ENCODE measurements at regions not wholly inside any gene's neighbourhood (a gene's known extent, or its start where the extent isn't known, plus 50 kb on each side); places are given as distances from the start of the nearest gene placed in this dataset.

GRCh38 chr4:156559346-156559745 lies 412.3 kb downstream of the PDGFC start:
- Histone ChIP-seq H3K9me3 (ENCODE audit: low read length) (no peaks in the 10 kb centered on the region), H3K27ac (ENCODE audit: low read depth, low read length, poor library complexity, severe bottlenecking) (no peak overlapping the region), H3K4me1 (ENCODE audit: insufficient read depth, low read length, poor library complexity, severe bottlenecking) (no peaks in the 10 kb centered on the region), H4K20me1 (ENCODE audit: insufficient read depth, low read length) (no peaks in the 10 kb centered on the region), H3K9me2 (ENCODE audit: insufficient read depth, low read length) (no peaks in the 10 kb centered on the region), H2AFZ (ENCODE audit: low read length) (no peak overlapping the region), H3K36me3 (ENCODE audit: insufficient read depth, low read length) (no peaks in the 10 kb centered on the region), H3K4me3 (ENCODE audit: low read depth, low read length, poor library complexity, severe bottlenecking) (no peak overlapping the region), H3K4me2 (ENCODE audit: low read length) (no peak overlapping the region), H3K79me2 (ENCODE audit: insufficient read depth, low read depth, low read length) (no peaks in the 10 kb centered on the region)
- no TSS peak for BruUV-seq (replicated peaks)
- no peak for TF ChIP-seq EZH2phosphoT487 (IDR thresholded peaks at IDR 0.05; ENCODE audit: borderline replicate concordance, low read depth, low read length)
- no peak for TF ChIP-seq CTCF (conservative IDR thresholded peaks at IDR 0.05; ENCODE audit: low read length)
- intact Hi-C loops (cut with micrococcal nuclease; ENCODE audit: unreplicated experiment) = no loop called here
- DNase-seq (ENCODE audit: low spot score) = no peak
- ChIA-PET POLR2A (no interaction called here), CTCF (ENCODE audit: unreplicated experiment) (no interaction called here)

- Histone ChIP-seq H2AFZ (ENCODE audit: low read length) (no peak overlapping the region), H3K79me2 (ENCODE audit: insufficient read depth, low read depth, low read length) (no peaks in the 10 kb centered on the region), H3K27ac (ENCODE audit: low read depth, low read length, poor library complexity, severe bottlenecking) (no peak overlapping the region), H3K9me3 (ENCODE audit: low read length) (no peaks in the 10 kb centered on the region), H3K36me3 (ENCODE audit: insufficient read depth, low read length) (no peaks in the 10 kb centered on the region), H3K4me2 (ENCODE audit: low read length) (no peak overlapping the region), H4K20me1 (ENCODE audit: insufficient read depth, low read length) (no peaks in the 10 kb centered on the region), H3K4me3 (ENCODE audit: low read depth, low read length, poor library complexity, severe bottlenecking) (no peak overlapping the region), H3K9me2 (ENCODE audit: insufficient read depth, low read length) (no peaks in the 10 kb centered on the region), H3K4me1 (ENCODE audit: insufficient read depth, low read length, poor library complexity, severe bottlenecking) (no peaks in the 10 kb centered on the region)
- POLR2A ChIA-PET = no interaction called here
- BruUV-seq (replicated peaks) = no TSS peak
- DNase-seq (ENCODE audit: low spot score) = no peak
- CTCF ChIA-PET (ENCODE audit: unreplicated experiment) = no interaction called here
- intact Hi-C loops (cut with micrococcal nuclease; ENCODE audit: unreplicated experiment) = no loop called here
- TF ChIP-seq EZH2phosphoT487 (IDR thresholded peaks at IDR 0.05; ENCODE audit: borderline replicate concordance, low read depth, low read length) (no peak), CTCF (conservative IDR thresholded peaks at IDR 0.05; ENCODE audit: low read length) (no peak)
These were observed 413.1 kb downstream of the PDGFC start for GRCh38 chr4:156558373-156559025.

GRCh38 chr4:156557920-156558319 lies 413.7 kb downstream of the PDGFC start:
- POLR2A ChIA-PET = no interaction called here
- no peak for DNase-seq (ENCODE audit: low spot score)
- H3K4me1 ChIP-seq (ENCODE audit: insufficient read depth, low read length, poor library complexity, severe bottlenecking) = no peaks in the 10 kb centered on the region
- H2AFZ ChIP-seq (ENCODE audit: low read length) = no peak overlapping the region
- CTCF ChIA-PET (ENCODE audit: unreplicated experiment) = no interaction called here
- no peaks in the 10 kb centered on the region for H4K20me1 ChIP-seq (ENCODE audit: insufficient read depth, low read length)
- no peaks in the 10 kb centered on the region for H3K36me3 ChIP-seq (ENCODE audit: insufficient read depth, low read length)
- H3K4me3 ChIP-seq (ENCODE audit: low read depth, low read length, poor library complexity, severe bottlenecking) = no peak overlapping the region
- no TSS peak for BruUV-seq (replicated peaks)
- no peaks in the 10 kb centered on the region for H3K79me2 ChIP-seq (ENCODE audit: insufficient read depth, low read depth, low read length)
- TF ChIP-seq CTCF (conservative IDR thresholded peaks at IDR 0.05; ENCODE audit: low read length) = no peak
- TF ChIP-seq EZH2phosphoT487 (IDR thresholded peaks at IDR 0.05; ENCODE audit: borderline replicate concordance, low read depth, low read length) = no peak
- no peak overlapping the region for H3K4me2 ChIP-seq (ENCODE audit: low read length)
- H3K9me2 ChIP-seq (ENCODE audit: insufficient read depth, low read length) = no peaks in the 10 kb centered on the region
- intact Hi-C loops (cut with micrococcal nuclease; ENCODE audit: unreplicated experiment) = no loop called here
- H3K27ac ChIP-seq (ENCODE audit: low read depth, low read length, poor library complexity, severe bottlenecking) = no peak overlapping the region
- H3K9me3 ChIP-seq (ENCODE audit: low read length) = no peaks in the 10 kb centered on the region

Data from OCI-LY7 (cell line).